ENCODE measurements at regions not wholly inside any gene's neighbourhood (a gene's known extent, or its start where the extent isn't known, plus 50 kb on each side); places are given as distances from the start of the nearest gene placed in this dataset.

DNA sequence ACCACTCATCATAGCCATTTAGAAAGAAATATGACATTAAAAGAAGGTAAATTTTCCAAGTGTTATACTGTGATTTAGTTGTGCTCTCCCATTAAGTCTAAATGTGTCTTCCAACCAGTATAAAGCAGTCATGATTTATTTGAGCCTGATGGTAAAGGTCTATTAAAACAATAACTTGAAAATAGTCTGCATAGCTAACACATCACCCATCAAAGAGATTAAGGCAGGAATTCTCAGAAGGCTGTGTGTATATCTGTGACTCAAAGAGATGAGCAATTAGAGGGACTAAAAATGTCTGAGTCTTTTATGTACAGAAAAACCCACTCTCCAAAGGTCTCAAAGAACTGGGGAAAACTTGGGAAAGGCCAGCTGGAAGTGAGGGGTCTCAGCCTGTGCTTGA lies 70.3 kb upstream of the IQCM start:
- H3K4me1 ChIP-seq: peaks cover 0 to 10% (median 0%) of the 10 kb centered on the region in 4 donors
- DNase-seq: no peak
- TF ChIP-seq, protein P1, sequence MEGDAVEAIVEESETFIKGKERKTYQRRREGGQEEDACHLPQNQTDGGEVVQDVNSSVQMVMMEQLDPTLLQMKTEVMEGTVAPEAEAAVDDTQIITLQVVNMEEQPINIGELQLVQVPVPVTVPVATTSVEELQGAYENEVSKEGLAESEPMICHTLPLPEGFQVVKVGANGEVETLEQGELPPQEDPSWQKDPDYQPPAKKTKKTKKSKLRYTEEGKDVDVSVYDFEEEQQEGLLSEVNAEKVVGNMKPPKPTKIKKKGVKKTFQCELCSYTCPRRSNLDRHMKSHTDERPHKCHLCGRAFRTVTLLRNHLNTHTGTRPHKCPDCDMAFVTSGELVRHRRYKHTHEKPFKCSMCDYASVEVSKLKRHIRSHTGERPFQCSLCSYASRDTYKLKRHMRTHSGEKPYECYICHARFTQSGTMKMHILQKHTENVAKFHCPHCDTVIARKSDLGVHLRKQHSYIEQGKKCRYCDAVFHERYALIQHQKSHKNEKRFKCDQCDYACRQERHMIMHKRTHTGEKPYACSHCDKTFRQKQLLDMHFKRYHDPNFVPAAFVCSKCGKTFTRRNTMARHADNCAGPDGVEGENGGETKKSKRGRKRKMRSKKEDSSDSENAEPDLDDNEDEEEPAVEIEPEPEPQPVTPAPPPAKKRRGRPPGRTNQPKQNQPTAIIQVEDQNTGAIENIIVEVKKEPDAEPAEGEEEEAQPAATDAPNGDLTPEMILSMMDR (IDR thresholded peaks at IDR 0.05): no peak
- intact Hi-C loops (cut with DNase I; ENCODE audit: low total_unique reads): no loop called here
- H3K27ac ChIP-seq: no peak overlapping the region
- H3K27me3 ChIP-seq: no peaks in the 10 kb centered on the region
- H3K9me3 ChIP-seq: no peaks in the 10 kb centered on the region
- no peak overlapping the region for H3K4me3 ChIP-seq
- H3K36me3 ChIP-seq: no peaks in the 10 kb centered on the region

DNA sequence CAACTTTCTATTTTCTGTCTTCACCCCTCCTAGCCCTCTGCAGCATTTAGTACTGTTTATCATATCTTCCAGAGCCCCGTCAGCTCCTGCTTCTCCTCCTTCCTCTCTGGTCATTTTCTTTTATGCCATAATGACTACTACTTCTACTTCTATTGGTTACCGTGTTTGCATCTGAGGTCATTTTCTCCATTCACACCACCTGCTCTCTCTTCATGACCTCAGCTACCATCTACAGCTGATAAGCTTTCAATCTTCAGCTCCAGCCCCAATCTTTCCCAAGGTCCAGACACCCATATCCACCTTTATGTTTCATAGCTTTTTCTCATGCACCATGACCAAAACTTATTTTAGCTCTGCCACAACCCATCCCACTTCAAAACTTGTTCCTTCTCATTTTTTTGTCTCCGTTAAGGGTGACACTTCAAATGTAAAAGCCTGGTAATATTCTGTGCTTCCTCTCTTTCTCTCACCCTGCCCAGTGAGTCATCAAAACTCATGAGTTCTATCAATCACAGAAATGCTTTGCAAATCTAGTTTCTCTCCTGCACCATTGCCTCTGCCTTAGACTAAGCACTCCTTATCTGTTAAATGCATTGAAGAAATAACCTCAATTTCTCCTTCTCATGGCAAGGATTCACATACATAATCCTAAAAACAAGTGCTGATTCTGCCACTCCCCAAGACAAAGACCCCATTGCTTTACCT lies 71.3 kb upstream of the IQCM start:
- Histone ChIP-seq H3K4me3 (no peak overlapping the region), H3K4me1 (peaks cover 0 to 10% (median 0%) of the 10 kb centered on the region in 4 donors), H3K9me3 (no peaks in the 10 kb centered on the region), H3K27me3 (no peaks in the 10 kb centered on the region), H3K27ac (no peak overlapping the region), H3K36me3 (no peaks in the 10 kb centered on the region)
- intact Hi-C loops (cut with DNase I; ENCODE audit: low total_unique reads): no loop called here
- DNase-seq: no peak
- TF ChIP-seq, protein P1 (IDR thresholded peaks at IDR 0.05): no peak

DNA sequence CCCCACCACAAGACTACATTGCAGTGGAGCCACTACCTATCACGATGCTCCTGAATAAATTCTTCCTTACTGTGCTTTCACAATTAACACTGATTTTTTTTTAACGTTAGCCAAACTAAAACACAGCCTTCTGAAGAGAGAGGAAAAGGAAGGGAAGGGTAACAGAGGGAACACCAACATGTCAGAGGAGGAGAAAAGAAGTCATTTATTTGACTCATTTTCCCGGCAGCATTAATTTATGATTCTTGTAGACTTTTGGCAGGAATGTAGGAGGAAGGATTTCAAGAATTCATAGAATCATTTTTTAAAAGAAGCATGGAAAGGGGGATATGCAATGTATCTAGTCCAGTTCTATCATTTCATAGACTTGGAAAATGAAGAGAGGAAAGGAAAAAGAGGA lies 74.3 kb upstream of the IQCM start:
- TF ChIP-seq, protein P1 (IDR thresholded peaks at IDR 0.05): no peak
- H3K27ac ChIP-seq: no peak overlapping the region
- H3K4me1 ChIP-seq: no peaks in the 10 kb centered on the region
- H3K27me3 ChIP-seq: no peaks in the 10 kb centered on the region
- no peaks in the 10 kb centered on the region for H3K9me3 ChIP-seq
- DNase-seq: no peak
- H3K36me3 ChIP-seq: no peaks in the 10 kb centered on the region
- no peak overlapping the region for H3K4me3 ChIP-seq
- intact Hi-C loops (cut with DNase I; ENCODE audit: low total_unique reads): no loop called here

DNA sequence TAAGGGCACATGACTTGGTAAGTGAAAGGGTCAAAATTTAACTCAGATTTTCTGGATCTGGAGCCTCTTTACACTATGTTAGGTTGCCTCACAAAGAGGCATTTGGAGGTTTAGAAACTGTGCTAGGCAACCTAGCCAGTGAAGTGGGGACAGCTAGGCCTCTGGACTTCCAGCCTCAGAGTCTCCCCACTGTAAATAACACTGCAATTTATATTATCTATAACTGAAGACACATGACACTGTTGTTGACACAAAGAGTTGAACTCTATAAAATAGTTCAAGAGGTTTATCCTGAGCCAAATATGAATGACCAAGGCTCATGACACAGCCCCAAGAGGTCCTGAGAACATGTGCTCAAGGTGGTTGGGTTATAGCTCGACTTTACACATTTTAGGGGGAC lies 74.9 kb upstream of the IQCM start:
- Histone ChIP-seq H3K27ac (no peak overlapping the region), H3K4me3 (no peak overlapping the region), H3K36me3 (no peaks in the 10 kb centered on the region), H3K9me3 (no peaks in the 10 kb centered on the region), H3K4me1 (no peaks in the 10 kb centered on the region), H3K27me3 (no peaks in the 10 kb centered on the region)
- DNase-seq: no peak
- intact Hi-C loops (cut with DNase I; ENCODE audit: low total_unique reads): no loop called here
- TF ChIP-seq, protein P1 (IDR thresholded peaks at IDR 0.05): no peak

DNA sequence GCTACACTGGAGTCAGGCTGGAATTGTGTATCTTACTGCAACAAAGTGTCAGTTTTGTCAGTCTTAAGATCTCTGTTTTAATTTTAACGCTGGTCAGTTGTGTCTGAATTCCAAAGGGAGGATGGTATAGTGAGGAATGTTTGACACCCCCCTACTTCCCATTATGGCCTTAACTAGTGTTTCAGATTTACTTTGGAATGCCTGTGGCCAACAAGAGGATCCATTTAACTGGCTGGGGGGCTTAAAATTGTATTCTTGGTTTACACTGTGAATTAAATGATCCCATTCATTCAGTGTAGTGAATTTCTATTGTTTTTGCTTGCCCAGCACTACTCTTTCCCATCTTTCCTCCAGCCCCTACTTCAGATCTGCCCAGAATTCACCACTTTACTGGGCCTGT lies 75.8 kb upstream of the IQCM start:
- no peaks in the 10 kb centered on the region for H3K4me1 ChIP-seq
- no peak overlapping the region for H3K4me3 ChIP-seq
- intact Hi-C loops (cut with DNase I; ENCODE audit: low total_unique reads): no loop called here
- H3K9me3 ChIP-seq: no peaks in the 10 kb centered on the region
- H3K27me3 ChIP-seq: no peaks in the 10 kb centered on the region
- no peaks in the 10 kb centered on the region for H3K36me3 ChIP-seq
- TF ChIP-seq, protein P1 (IDR thresholded peaks at IDR 0.05): no peak
- H3K27ac ChIP-seq: no peak overlapping the region
- no peak for DNase-seq

DNA sequence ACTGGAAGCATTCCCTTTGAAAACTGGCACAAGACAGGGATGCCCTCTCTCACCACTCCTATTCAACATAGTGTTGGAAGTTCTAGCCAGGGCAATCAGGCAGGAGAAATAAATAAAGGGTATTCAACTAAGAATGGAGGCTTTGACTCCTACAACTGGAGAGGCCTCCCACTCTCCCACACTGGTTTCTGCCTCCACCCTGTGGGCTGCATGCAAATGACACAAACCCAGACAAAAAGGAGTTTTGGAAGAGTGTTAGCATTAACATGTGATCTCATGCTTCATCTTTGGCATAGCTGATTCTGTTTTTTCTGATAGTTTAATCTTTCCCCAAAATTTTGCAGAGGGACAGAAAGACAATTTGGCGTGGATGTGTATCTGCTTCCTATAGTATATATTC lies 80.8 kb upstream of the IQCM start:
- Histone ChIP-seq H3K36me3 (no peaks in the 10 kb centered on the region), H3K27me3 (no peaks in the 10 kb centered on the region), H3K27ac (no peak overlapping the region), H3K9me3 (no peaks in the 10 kb centered on the region), H3K4me3 (no peak overlapping the region), H3K4me1 (no peaks in the 10 kb centered on the region)
- no peak for DNase-seq
- intact Hi-C loops (cut with DNase I; ENCODE audit: low total_unique reads): no loop called here
- TF ChIP-seq, protein P1 (IDR thresholded peaks at IDR 0.05): peak; percentile 18 to 33

Data from tibial artery (tissue), 4 donors.